Hepatocyte (in vitro differentiated cells): ENCODE measurements at regions not wholly inside any gene's neighbourhood (a gene's known extent, or its start where the extent isn't known, plus 50 kb on each side); places are given as distances from the start of the nearest gene placed in this dataset.

Source experiments
- DNase-seq: peaks from one replicate; pipeline ENCODE4 v3.0.0-alpha.2; 2016; ENCODE audit warnings: low spot score
- H2AFZ ChIP-seq: fragments of 200-600 bp; sonication (generic); 2 replicates; pipeline ENCODE4 v1.6.0; 2016; ENCODE audit warnings: antibody characterized with exemption, mild to moderate bottlenecking
- H3K27ac ChIP-seq: fragments of 200-600 bp; sonication (generic); 2 replicates; pipeline ENCODE4 v1.5.1; 2016; ENCODE audit warnings: mild to moderate bottlenecking
- H3K27me3 ChIP-seq: fragments of 200-600 bp; sonication (generic); 2 replicates; pipeline ENCODE4 v1.6.1; 2016
- H3K36me3 ChIP-seq: fragments of 200-600 bp; sonication (generic); replicated peaks from 2 replicates; pipeline ENCODE4 v1.5.1; 2016; ENCODE audit warnings: low read depth; ENCODE audit not compliant: insufficient read depth
- H3K4me1 ChIP-seq: fragments of 200-600 bp; sonication (generic); 2 replicates; pipeline ENCODE4 v1.5.1; 2016; ENCODE audit warnings: mild to moderate bottlenecking, moderate library complexity; ENCODE audit not compliant: insufficient read depth
- H3K4me2 ChIP-seq: fragments of 200-600 bp; sonication (generic); 2 replicates; pipeline ENCODE4 v1.6.0; 2016
- H3K4me3 ChIP-seq: fragments of 200-600 bp; sonication (generic); 2 replicates; pipeline ENCODE4 v1.5.1; 2016; ENCODE audit warnings: mild to moderate bottlenecking
- H3K79me2 ChIP-seq: fragments of 200-600 bp; sonication (generic); 2 replicates; pipeline ENCODE4 v1.6.0; 2017; ENCODE audit warnings: mild to moderate bottlenecking
- H3K9me2 ChIP-seq: fragments of 200-600 bp; sonication (generic); replicated peaks from 2 replicates; pipeline ENCODE4 v1.6.0; 2017; ENCODE audit warnings: mild to moderate bottlenecking; ENCODE audit not compliant: insufficient read depth
- H3K9me3 ChIP-seq: fragments of 200-600 bp; sonication (generic); 2 replicates; pipeline ENCODE4 v1.5.1; 2016; ENCODE audit warnings: low read depth, mild to moderate bottlenecking
- H4K20me1 ChIP-seq: fragments of 200-600 bp; sonication (generic); 2 replicates; pipeline ENCODE4 v1.6.0; 2016; ENCODE audit warnings: mild to moderate bottlenecking; ENCODE audit not compliant: insufficient read depth, poor library complexity, severe bottlenecking
- CTCF ChIP-seq: fragments of 200-600 bp; sonication (generic); IDR thresholded peaks from 2 replicates; pipeline ENCODE4 v1.5.1; 2016; ENCODE audit warnings: antibody characterized with exemption, mild to moderate bottlenecking; ENCODE audit not compliant: poor library complexity
- EZH2 ChIP-seq: fragments of 200-600 bp; sonication (generic); IDR thresholded peaks from 2 replicates; pipeline ENCODE4 v1.6.1; 2016; ENCODE audit warnings: antibody characterized with exemption, mild to moderate bottlenecking, borderline replicate concordance
- EZH2phosphoT487 ChIP-seq: fragments of 200-600 bp; sonication (generic); IDR thresholded peaks from one replicate; pipeline ENCODE4 v1.6.1; 2018; ENCODE audit warnings: antibody characterized with exemption, mild to moderate bottlenecking, low read depth, moderate library complexity; ENCODE audit not compliant: unreplicated experiment, severe bottlenecking
- WGBS: methylation state at CpG from one replicate; pipeline ENCODE4 v1.1.6; 2016; ENCODE audit warnings: low lambda C conversion rate; ENCODE audit errors: missing lambda C conversion rate; 5-methylcytosine and 5-hydroxymethylcytosine counted together

- Histone ChIP-seq H3K27me3 (no peaks in the 10 kb centered on the region), H3K4me3 (no peak overlapping the region), H3K79me2 (no peaks in the 10 kb centered on the region), H3K9me3 (no peaks in the 10 kb centered on the region), H3K36me3 (no peaks in the 10 kb centered on the region), H3K27ac (no peak overlapping the region), H2AFZ (no peak overlapping the region), H3K4me2 (no peak overlapping the region), H3K4me1 (no peaks in the 10 kb centered on the region), H4K20me1 (no peaks in the 10 kb centered on the region), H3K9me2 (no peaks in the 10 kb centered on the region)
- WGBS, result 75% methylated on average over 7 of the region's 11 CpGs
- DNase-seq, result no peak
- TF ChIP-seq CTCF, result no peak
- TF ChIP-seq EZH2, result no peak
- no peak for TF ChIP-seq EZH2phosphoT487
Observed at GRCh38 chr22:47619631-47620030, 857.2 kb downstream of the TBC1D22A start.

GRCh38 chr22:47618180-47619010 lies 855.9 kb downstream of the TBC1D22A start:
- Histone ChIP-seq H3K27me3 (no peaks in the 10 kb centered on the region), H3K4me2 (no peak overlapping the region), H3K9me3 (no peaks in the 10 kb centered on the region), H2AFZ (no peak overlapping the region), H3K79me2 (no peaks in the 10 kb centered on the region), H3K4me3 (no peak overlapping the region), H3K4me1 (no peaks in the 10 kb centered on the region), H4K20me1 (no peaks in the 10 kb centered on the region), H3K27ac (no peak overlapping the region), H3K36me3 (no peaks in the 10 kb centered on the region), H3K9me2 (no peaks in the 10 kb centered on the region)
- TF ChIP-seq CTCF, result no peak
- TF ChIP-seq EZH2, result no peak
- 72% methylated on average over 23 of the region's 23 CpGs for WGBS
- no peak for DNase-seq

GRCh38 chr22:47617186-47617585 lies 854.7 kb downstream of the TBC1D22A start:
- Histone ChIP-seq H3K4me3 (no peak overlapping the region), H3K36me3 (no peaks in the 10 kb centered on the region), H3K79me2 (no peaks in the 10 kb centered on the region), H3K4me1 (no peaks in the 10 kb centered on the region), H3K9me2 (no peaks in the 10 kb centered on the region), H4K20me1 (no peaks in the 10 kb centered on the region), H3K27me3 (no peaks in the 10 kb centered on the region), H3K27ac (no peak overlapping the region), H2AFZ (no peak overlapping the region), H3K4me2 (no peak overlapping the region), H3K9me3 (no peaks in the 10 kb centered on the region)
- DNase-seq, result no peak
- TF ChIP-seq EZH2, result no peak
- TF ChIP-seq EZH2phosphoT487, result no peak
- TF ChIP-seq CTCF, result no peak
- 83% methylated on average over 3 of the region's 3 CpGs for whole genome bisulfite sequencing
